Activated effector memory CD4-positive, alpha-beta T cell treated with Interleukin-2 at 50 U/mL for 16 hours (primary cell): ENCODE measurements at regions not wholly inside any gene's neighbourhood (a gene's known extent, or its start where the extent isn't known, plus 50 kb on each side); places are given as distances from the start of the nearest gene placed in this dataset.
"Not testable (repeated sequence)": the region's sequence is repeated elsewhere in the genome, so short reads cannot be mapped to it uniquely, and the experiment has no call there.

Experiments used
- DNase-seq: peaks from one replicate; pipeline ENCODE4 v3.0.0-alpha.2; 2020

DNA sequence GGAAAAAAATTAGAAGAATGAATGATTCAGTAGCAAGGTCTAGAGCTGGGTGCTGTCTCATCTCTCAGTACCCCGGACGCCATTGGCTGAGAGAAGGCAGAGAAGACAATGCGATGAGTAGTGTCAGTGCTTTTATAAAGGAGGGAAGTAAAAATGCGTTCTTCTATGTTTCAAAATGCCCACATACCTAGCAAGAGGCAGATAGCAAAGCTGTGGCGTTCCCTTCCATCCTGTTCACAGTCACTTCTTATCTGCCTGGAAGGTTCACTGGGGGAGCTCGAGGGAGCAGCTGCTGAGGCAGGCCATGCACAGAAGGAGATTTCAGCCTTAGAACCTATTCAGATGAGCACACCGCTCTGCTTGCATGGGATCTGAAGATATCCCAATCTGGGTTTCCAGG is 234.0 kb downstream of the RPLP1 start:
- DNase-seq, result no peak

DNA sequence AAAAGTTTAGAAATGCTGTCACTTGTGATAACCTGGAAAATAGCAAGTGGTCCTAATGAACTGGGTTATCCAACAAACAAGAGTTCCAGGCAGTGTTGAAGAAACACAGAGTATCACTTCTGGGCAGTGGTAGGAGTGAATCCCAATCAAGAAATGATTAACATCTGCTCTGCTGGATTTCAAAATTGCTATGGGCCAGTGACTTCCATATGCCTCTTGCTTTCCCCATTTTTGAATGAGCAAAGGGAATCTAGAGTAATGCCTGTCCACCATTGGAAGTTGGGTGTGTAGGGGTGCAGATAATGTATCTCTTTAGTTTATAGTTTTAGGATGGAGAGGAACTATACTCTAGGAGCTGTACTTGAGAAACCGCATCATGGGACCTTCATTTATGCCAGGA is 236.5 kb downstream of the RPLP1 start:
- DNase-seq, result no peak

DNA sequence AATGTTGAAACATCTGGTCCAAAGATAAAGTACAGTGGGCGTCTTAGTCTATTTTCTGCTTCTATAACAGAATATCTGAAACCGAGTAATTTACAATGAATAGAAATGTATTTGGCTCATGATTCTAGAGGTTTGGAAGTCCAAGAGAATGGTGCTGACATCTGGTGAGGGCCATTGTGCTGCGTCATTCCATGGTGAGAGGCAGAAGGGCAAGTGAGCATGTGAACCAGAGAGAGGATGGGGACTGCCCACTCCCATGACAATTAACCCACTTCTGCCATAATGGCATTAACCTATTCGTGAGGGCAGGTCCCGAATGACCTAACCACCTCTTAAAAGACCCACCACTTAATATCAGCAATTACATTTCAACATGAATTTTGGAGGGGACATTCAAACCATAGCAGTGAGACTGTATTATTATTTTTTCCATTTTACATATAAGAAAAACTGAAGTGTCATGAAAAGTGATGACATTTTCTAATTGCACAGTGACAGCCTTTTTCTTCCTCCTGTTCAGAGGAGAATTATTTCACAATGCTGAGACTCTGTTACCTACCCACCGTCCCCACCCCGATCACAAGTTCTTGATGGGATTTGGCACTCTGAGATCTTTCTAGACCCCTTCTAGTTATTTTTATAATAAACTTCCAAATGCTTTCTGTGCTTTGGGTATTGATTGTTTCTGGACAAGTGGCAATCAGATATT is 238.8 kb downstream of the RPLP1 start:
- DNase-seq, result no peak

DNA sequence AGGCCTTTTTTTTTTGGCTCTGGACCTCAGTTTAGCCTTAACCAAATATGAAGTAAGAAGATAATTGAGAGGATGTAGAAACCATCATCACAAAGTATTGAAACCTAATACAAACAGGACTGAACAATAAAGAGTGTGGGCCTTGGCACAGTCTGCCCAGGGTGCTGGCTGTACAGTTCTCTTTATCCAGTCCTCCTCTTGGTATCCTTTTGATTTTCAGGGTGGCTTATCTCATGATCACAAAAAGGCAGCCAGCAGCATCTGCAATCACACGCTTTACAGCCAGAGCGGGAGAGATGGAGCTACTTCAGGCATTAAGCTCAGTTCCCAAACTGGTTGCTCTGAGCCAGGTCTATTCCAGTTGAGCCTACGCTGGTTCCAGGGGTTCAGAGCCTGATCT is 239.7 kb downstream of the RPLP1 start:
- DNase-seq, result no peak

DNA sequence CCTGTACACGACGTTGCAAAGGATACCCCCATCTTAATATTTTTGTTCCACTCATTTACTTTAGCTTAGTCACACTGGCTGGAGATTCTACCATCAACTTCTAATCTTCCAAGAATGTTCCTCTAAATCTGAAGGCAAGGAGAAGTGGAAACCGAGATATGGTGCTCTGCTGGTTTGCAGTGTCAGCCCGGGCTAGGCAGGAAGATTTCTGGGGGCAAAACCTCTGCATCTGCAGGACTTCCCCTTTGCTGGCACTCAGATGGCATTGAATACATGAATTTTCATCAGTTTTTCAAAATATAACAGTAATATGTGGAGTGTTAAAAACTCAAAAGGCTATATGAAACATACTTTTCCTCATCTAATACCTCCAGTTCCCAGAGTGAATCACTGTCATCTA is 240.4 kb downstream of the RPLP1 start:
- no peak for DNase-seq

DNA sequence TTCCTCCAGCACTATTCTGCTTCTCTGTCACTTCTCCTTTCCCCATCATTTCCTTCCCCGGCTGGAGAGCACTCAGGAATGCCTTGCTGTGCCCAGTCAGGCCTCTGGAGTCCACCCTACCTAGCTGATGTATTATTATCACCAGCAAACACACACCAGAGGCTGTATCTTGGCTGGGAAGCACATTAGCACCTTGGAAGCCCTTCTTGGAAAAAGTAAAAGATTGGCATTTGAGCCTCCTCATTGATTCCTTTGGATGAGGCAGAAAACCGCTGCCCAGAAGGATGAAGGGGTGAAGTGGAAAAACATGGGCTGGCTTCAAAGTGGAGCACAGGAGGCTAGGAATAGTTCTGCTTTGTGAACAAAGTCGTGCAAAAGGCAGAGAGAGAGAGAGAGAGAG is 244.3 kb downstream of the RPLP1 start:
- no peak for DNase-seq

DNA sequence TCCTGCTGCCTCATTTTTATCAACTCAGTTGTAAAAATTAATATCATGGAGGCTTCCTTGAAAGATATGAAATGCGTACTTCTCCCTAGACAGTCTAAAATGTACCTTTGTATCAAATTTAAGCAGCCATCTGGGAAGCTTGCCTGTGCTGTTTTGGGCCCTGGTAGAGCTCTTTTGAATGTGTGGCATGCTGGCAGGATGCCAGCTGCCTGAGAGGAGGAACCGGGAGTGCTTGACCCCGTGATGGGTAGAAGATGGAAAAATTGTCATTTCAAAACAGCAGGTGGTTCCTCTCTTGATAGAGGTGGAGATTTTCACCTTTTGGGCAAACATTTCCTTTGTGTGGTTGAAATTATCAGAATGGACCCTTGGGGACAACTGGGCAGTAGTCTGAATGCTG is 245.3 kb downstream of the RPLP1 start:
- DNase-seq, result no peak

DNA sequence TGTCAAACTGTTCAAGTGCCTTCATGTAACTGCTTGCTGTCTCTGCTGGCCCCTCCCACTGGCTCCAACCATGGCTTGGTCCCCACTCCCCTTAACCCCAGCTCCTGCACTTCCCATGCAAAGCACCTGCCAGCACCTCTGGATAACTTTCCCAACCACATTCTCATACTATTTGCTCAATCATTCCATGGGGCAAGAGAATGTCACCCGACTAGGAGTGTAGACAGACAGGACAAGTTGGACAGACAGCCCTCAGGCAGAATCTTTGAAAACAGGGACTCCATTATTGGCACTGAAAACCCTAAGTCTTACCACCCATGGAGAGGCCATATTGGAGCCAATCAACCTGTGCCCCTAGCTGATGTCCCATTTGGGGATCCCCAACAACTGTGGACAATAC is 246.5 kb downstream of the RPLP1 start:
- no peak for DNase-seq

DNA sequence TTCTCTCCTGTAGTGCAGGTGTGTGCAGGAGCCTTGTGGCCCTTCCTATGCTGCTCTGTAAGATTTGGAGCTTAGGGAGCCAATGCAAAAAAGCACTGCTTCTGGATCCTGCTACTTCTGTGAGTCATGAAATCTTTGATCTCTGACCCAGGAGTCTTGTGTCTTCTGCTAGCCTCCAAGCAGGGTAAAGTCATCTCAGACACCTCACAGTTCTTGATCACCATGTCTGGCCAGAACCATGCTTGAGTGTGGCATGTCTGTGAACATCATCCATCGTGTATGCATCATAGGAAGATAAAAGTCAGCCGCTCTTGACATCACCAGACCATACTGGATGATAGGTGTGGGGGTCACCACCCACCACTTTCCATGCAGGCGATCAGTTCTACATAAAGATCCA is 247.8 kb downstream of the RPLP1 start:
- DNase-seq, result no peak

DNA sequence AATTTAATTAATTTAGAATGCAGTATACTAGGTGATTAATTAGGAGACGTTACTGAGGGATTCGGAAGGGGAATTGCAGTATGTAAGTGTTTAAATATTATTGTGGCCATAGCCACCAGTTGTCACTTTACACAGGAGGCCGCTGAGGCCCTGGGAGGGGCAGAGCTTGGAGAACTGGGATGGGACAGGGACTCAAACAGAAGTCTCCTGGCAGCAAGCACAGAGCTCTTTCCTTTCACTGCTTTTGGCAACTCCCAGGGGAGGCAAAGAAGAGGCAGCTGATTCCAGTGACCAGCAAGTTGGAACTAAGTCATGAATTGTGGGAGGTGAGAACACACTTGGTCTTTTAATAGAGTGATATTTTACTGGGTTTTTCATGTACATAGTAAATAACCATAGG is 248.6 kb downstream of the RPLP1 start:
- no peak for DNase-seq

DNA sequence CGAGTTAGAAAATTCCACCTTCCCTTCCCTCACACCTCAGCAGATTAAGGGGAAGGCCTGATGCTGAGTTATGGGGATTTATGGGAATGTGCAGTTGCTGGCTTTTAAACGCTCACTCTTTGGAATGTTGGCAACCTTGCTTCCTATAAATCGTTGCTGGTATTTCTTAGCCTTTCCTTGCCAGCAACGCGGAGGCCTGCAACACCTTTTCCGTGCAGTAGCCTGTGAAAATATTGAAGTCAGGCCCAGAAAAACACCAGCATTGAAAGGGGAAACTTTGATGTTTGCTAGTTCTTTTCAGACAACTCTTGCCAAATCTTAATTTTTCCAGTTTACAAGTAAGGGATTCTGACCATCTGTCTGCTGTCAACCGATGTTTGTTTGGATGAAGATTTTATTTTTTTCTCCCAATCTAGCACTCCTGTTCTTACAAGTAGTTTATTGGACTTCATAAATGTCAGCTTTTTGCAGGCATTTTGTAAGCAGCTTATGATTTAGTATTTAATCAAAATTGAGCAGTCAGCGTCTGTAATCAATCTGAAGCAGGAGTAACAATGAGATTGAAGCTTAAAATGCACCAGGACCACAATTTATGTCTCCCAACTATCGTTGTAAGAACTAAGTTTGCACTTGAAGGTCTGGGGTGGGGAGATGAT is 251.0 kb downstream of the RPLP1 start:
- DNase-seq, result no peak

DNA sequence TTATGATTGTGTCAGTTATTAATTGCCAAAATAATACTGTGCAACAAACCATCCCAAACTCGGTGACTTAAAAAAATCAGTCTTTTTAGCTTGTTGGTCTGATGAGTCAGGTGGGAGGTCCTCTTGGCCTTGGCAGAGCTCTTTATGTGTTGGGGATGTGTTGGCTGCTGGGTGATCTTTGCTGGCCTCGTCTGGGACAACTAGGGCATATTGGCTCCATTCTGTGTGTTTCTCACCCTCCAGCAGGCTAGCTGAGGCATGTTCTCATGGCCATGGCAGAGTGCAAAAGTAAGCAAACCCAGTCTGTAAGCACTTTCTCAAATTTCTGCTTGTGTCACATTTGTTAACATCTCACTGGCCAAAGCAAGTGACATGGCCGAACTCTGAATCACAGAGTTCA is 251.6 kb downstream of the RPLP1 start:
- no peak for DNase-seq

DNA sequence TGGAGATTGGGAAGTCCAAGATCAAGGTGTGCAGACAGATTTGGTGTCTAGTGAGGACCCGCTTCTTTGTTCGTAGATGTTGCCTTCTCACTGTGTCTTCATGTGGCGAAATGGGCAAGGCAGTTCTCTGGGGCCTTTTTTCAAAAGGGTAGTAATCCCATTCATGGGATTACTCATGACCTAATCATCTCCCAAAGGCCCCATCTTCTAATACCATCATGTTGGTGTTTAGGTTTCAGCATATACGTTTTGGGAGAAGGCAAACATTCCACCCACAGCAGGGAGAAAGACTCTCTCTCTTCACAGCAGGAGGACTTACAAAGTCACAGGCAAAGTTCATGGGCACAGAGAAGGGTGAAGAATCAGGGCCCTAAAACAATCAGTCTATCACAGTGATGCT is 252.1 kb downstream of the RPLP1 start:
- DNase-seq, result no peak

DNA sequence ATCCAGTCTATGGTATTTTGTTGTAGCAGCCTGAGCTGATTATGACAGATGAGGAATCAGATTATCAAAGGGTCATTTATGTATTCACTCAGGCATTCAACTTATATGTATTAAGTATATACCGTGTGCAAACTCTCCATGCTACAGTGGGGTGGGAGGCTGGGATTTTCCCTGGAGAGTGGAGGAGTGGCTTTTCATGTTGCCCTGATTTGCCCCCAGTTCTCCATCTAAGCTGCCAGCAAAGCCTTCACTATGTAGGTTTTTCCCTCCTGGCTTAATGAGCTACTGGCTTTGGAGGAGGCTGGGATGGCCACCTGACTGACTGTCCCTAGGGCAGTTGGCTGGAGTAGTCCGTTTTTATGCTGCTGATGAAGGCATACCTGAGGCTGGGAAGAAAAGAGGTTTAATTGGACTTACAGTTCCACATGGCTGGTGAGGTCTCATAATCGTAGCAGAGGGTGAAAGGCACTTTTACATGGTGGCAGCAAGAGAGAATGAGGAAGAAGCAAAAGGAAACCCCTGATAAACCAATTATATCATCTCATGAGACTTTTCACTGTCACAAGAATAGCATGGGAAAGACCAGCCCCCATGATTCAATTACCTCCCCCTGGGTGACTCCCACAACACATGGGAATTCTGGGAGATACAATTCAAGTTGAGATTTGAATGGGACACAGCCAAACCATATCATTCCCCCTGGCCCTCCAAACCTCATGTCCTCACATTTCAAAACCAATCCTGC is 253.9 kb downstream of the RPLP1 start:
- no peak for DNase-seq

DNA sequence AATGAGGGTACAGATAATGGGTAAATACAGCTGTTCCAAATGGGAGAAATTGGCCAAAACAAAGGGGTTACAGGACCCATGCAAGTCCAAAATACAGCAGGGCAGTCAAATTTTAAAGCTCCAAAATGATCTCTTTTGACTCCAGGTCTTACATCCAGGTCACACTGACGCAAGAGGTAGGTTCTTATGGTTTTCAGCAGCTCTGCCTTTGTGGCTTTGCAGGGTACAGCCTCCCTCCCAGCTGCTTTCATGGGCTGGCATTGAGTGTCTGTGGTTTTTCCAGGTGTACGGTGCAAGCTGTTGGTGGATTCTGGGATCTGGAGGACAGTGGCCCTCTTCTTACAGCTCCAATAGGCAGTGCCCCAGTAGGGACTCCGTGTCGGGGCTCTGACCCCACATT is 254.6 kb downstream of the RPLP1 start:
- DNase-seq, result not testable (repeated sequence)

DNA sequence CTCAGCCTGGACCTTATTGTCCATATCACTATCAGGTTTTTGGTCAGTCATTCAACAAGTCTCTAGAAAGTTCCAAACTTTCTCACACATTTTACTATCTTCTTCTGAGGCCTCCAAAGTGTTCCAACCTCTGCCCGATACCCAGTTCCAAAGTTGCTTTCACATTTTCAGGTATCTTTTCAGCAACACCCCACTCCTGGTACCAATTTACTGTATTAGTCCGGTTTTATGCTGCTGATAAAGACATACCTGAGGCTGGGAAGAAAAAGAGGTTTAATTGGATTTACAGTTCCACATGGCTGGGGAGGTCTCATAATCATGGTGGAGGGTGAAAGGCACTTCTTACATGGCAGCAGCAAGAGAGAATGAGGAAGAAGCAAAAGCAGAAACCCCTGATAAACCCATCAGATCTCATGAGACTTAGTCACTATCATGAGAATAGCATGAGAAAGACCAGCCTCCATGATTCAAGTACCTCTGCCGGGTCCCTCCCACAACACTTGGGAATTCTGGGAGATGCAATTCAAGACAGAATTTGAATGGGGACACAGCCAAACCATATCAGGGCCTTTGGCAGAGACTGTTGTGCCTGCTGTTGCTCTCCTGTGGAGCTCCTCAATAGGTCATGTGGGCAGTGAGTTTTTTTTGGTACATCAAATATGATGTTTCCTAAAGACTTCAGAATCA is 256.0 kb downstream of the RPLP1 start:
- DNase-seq, result not testable (repeated sequence)

DNA sequence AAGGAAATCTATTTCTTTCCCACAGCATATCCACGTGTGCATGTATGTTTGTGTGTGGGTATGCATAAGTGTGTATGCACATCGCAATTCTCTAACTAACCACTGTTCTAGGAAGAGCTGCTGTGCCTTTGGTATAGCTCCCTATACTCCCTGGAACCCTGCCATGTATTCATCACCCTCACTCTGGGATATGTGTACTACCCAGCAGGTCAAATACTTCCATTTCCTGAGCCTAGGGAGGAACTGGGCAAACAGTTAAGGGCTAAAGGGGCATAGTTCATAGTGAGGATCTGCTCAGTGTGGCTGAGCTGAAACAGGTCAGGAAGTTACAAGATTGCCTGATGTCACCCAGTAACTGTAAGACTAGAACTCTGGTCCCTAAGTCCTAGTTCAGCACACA is 260.4 kb downstream of the RPLP1 start:
- DNase-seq, result no peak

DNA sequence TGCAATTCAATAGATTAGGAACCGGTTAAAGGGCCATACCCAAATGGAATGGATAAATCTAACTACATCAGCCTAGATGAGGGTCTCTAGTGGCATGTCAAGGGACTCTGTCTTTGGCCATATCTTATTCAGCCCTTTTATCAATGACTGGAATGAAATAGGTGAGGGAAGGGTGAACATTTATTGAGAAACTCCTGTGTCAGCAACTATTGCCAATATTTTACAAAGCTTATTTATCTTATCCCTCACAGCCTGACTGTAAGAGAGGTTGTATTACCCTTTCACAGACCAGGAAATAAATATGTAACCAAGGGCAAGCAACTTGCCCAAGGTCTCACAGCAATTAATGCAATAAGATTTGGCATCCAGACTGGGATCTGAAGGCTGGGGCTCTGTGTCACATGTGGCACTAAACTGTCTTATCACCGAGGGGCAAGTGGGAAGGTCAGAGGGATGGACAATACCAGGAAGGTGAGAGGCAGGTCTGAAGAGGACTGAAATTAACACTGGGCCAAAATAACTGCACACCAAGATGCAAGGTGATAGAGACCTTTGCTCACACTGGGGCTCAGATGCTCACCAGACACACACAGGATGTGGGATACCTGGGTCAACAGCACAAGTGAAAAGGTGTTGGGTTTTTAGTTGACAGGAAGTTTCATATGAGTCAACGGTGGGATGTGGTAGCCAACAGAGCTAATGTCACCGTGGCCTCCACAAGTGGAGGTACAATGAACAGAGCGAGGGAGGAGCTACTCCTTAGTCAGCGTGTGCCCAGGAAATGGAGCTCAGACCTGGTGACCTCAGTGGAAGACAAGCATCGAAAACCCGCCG is 261.3 kb downstream of the RPLP1 start:
- DNase-seq, result peak; percentile 67

DNA sequence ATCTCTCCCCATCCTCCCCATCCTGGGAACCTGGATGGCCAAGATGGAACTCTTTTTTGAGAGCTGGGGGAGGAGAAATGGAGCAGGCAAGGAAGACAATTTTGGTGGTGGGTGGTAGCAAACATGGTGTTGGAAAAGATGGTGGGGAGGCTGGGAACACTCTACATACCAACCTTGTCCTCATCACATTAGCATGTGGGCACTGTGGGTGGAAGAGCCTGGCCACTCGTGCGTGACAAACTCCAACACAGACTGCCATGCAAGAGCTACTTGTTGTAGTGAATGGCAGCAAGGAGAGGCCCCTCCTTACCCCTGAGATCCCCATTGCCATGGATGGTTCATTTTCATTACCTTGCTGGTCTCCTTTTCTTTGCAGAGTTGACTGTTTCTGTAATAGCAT is 262.6 kb downstream of the RPLP1 start:
- DNase-seq, result no peak

DNA sequence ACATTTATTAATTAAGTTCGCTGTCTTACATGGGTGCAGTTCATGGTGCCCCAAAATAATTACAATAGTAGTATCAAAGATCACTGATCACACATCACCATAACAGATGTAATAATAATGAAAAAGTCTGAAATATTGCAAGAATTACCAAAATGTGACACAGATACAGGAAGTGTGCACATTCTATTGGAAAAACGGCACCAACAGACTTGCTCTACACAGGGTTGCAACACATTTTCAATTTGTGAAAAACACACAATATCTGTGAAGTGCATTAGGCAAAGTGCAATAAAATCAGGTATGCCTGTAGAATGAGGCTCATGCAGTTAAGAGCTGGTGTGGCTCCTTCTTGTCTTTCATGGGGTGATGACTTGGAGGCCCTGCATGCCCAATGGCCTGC is 265.8 kb downstream of the RPLP1 start:
- no peak for DNase-seq

DNA sequence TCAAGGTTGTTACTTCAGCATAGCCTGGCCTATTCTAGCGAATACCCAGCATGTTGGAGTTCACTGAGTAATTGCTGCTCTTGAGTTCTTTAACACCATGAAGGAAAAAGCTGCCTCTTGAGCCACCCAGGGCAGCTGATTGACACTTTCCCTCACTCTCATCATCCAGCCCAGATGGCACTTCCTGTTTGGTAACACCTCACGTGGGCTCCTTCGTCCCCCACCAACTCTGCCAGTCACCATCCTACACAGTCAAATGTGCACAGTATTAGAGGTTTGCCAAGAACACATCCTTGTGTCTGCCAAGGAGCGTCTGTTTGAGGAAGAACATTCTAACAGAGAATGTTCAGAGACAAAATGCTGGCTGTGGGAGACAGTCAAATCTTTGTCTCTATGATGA is 266.3 kb downstream of the RPLP1 start:
- no peak for DNase-seq

DNA sequence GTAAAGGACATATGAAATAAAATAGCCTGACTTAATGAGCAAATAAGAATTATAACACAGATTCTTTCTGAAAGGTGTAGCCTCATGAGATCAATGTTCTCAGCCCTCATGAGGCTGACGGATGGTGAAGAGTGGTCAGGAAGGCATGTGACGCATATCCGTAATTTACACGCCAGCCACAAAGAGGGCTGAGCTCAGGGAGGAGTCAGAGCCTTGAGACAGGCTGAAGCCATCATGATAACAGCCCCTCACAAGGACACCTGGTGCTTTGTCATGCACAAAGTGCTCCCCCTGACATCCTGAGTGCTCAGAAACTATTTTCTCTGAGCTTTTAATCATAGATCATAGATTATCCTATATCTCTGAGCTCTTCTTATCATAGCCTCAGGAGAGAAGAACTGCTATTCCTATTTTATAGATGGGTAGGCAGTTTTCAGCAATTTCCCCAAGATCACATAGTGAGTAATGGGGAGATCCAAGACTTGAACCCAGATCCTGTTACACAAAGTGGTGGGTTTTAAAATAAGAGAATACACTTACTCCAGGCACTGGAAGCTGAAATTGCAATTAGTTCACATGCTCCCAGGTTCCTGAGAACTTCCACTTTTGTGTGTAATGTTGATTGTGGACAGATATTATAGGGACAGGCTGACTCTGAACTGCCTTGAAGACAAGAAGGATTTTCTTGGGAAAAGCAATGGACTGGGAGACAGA is 267.1 kb downstream of the RPLP1 start:
- peak; percentile 52 for DNase-seq
